BLaER1 (cell line): ENCODE measurements at regions not wholly inside any gene's neighbourhood (a gene's known extent, or its start where the extent isn't known, plus 50 kb on each side); places are given as distances from the start of the nearest gene placed in this dataset.

ENCODE experiments used
- H3K27ac ChIP-seq: shearing (Covaris generic); formaldehyde crosslinking; 2 replicates; pipeline ENCODE4 v1.8.1; 2022
- H3K27me3 ChIP-seq: shearing (Covaris generic); formaldehyde crosslinking; 2 replicates; pipeline ENCODE4 v1.8.1; 2022
- H3K36me3 ChIP-seq: shearing (Covaris generic); formaldehyde crosslinking; 2 replicates; pipeline ENCODE4 v1.8.1; 2022
- H3K4me1 ChIP-seq: shearing (Covaris generic); formaldehyde crosslinking; 2 replicates; pipeline ENCODE4 v1.8.1; 2022
- H3K4me2 ChIP-seq: shearing (Covaris generic); formaldehyde crosslinking; 2 replicates; pipeline ENCODE4 v1.8.1; 2022
- H3K4me3 ChIP-seq: shearing (Covaris generic); formaldehyde crosslinking; 2 replicates; pipeline ENCODE4 v1.8.1; 2022
- H3K9ac ChIP-seq: shearing (Covaris generic); formaldehyde crosslinking; 2 replicates; pipeline ENCODE4 v1.8.1; 2022
- H3K9me3 ChIP-seq: shearing (Covaris generic); formaldehyde crosslinking; 2 replicates; pipeline ENCODE4 v1.8.1; 2022
- H4K20me1 ChIP-seq: shearing (Covaris generic); formaldehyde crosslinking; 2 replicates; pipeline ENCODE4 v1.8.1; 2022
- Cebpa-rat ChIP-seq: shearing (Covaris generic); IDR thresholded peaks from 2 replicates; pipeline ENCODE4 v1.8.1; 2022

- H3K36me3 ChIP-seq = no peaks in the 10 kb centered on the region
- no peaks in the 10 kb centered on the region for H3K27me3 ChIP-seq
- H3K27ac ChIP-seq = no peak overlapping the region
- no peaks in the 10 kb centered on the region for H3K9me3 ChIP-seq
- H3K4me3 ChIP-seq = no peak overlapping the region
- H3K4me1 ChIP-seq = peaks cover 31% of the 10 kb centered on the region
- no peak for TF ChIP-seq Cebpa-rat
- peak overlapping the region; percentile 21; the same call in 1 of the 2 replicates for H3K4me2 ChIP-seq
- H4K20me1 ChIP-seq = no peaks in the 10 kb centered on the region
- no peak overlapping the region for H3K9ac ChIP-seq
These were observed 493.9 kb downstream of the MN1 start for GRCh38 chr22:27307545-27308247.

GRCh38 chr22:27308513-27308912, 493.0 kb downstream of the MN1 start:
- no peak overlapping the region for H3K4me3 ChIP-seq
- no peaks in the 10 kb centered on the region for H3K36me3 ChIP-seq
- H3K4me1 ChIP-seq = peaks cover 29% of the 10 kb centered on the region
- H3K27ac ChIP-seq = no peak overlapping the region
- no peaks in the 10 kb centered on the region for H3K27me3 ChIP-seq
- no peaks in the 10 kb centered on the region for H3K9me3 ChIP-seq
- no peak overlapping the region for H3K9ac ChIP-seq
- no peak overlapping the region for H3K4me2 ChIP-seq
- no peaks in the 10 kb centered on the region for H4K20me1 ChIP-seq
- TF ChIP-seq Cebpa-rat = no peak

GRCh38 chr22:27309697-27310096, 491.9 kb downstream of the MN1 start:
- Histone ChIP-seq H3K4me2 (peak overlapping the region; percentile 11; the same call in 1 of the 2 replicates), H3K4me3 (no peak overlapping the region)

GRCh38 chr22:27310966-27311697, 490.4 kb downstream of the MN1 start:
- Histone ChIP-seq H3K9ac (no peak overlapping the region), H3K4me2 (peak overlapping the region; percentile 18; the same call in 1 of the 2 replicates)

More at GRCh38 chr22:27309697-27310096, 491.9 kb downstream of the MN1 start:
- no peaks in the 10 kb centered on the region for H4K20me1 ChIP-seq
- no peak for TF ChIP-seq Cebpa-rat
- no peaks in the 10 kb centered on the region for H3K9me3 ChIP-seq
- H3K27ac ChIP-seq = no peak overlapping the region
- H3K36me3 ChIP-seq = no peaks in the 10 kb centered on the region
- no peak overlapping the region for H3K9ac ChIP-seq
- no peaks in the 10 kb centered on the region for H3K27me3 ChIP-seq
- H3K4me1 ChIP-seq = peaks cover 29% of the 10 kb centered on the region

GRCh38 chr22:27311698-27312550, 489.6 kb downstream of the MN1 start:
- H3K4me3 ChIP-seq = no peak overlapping the region
- no peak overlapping the region for H3K4me2 ChIP-seq
- H3K36me3 ChIP-seq = no peaks in the 10 kb centered on the region
- no peaks in the 10 kb centered on the region for H4K20me1 ChIP-seq
- no peaks in the 10 kb centered on the region for H3K9me3 ChIP-seq
- no peak for TF ChIP-seq Cebpa-rat
- no peak overlapping the region for H3K27ac ChIP-seq
- peaks cover 41% of the 10 kb centered on the region for H3K4me1 ChIP-seq
- no peaks in the 10 kb centered on the region for H3K27me3 ChIP-seq
- H3K9ac ChIP-seq = no peak overlapping the region

More at GRCh38 chr22:27310966-27311697, 490.4 kb downstream of the MN1 start:
- no peak overlapping the region for H3K4me3 ChIP-seq
- no peaks in the 10 kb centered on the region for H3K27me3 ChIP-seq
- H3K9me3 ChIP-seq = no peaks in the 10 kb centered on the region
- TF ChIP-seq Cebpa-rat = no peak
- H4K20me1 ChIP-seq = no peaks in the 10 kb centered on the region
- H3K27ac ChIP-seq = no peak overlapping the region
- H3K36me3 ChIP-seq = no peaks in the 10 kb centered on the region
- H3K4me1 ChIP-seq = peaks cover 33% of the 10 kb centered on the region

- Histone ChIP-seq H3K4me1 (peaks cover 43% of the 10 kb centered on the region), H4K20me1 (no peaks in the 10 kb centered on the region), H3K4me2 (no peak overlapping the region), H3K36me3 (no peaks in the 10 kb centered on the region), H3K9ac (no peak overlapping the region), H3K4me3 (no peak overlapping the region), H3K27me3 (no peaks in the 10 kb centered on the region), H3K9me3 (no peaks in the 10 kb centered on the region), H3K27ac (no peak overlapping the region)
- TF ChIP-seq Cebpa-rat = no peak
These were observed 489.0 kb downstream of the MN1 start for GRCh38 chr22:27312565-27312964.

GRCh38 chr22:27312966-27313855, 488.3 kb downstream of the MN1 start:
- no peak overlapping the region for H3K27ac ChIP-seq
- no peaks in the 10 kb centered on the region for H3K27me3 ChIP-seq
- no peaks in the 10 kb centered on the region for H3K9me3 ChIP-seq
- no peak overlapping the region for H3K9ac ChIP-seq
- no peaks in the 10 kb centered on the region for H3K36me3 ChIP-seq
- peaks cover 46% of the 10 kb centered on the region for H3K4me1 ChIP-seq
- TF ChIP-seq Cebpa-rat = no peak
- H3K4me2 ChIP-seq = no peak overlapping the region
- no peak overlapping the region for H3K4me3 ChIP-seq
- H4K20me1 ChIP-seq = no peaks in the 10 kb centered on the region

GRCh38 chr22:27314276-27314807, 487.2 kb downstream of the MN1 start:
- H3K36me3 ChIP-seq = no peaks in the 10 kb centered on the region
- no peaks in the 10 kb centered on the region for H4K20me1 ChIP-seq
- no peak overlapping the region for H3K4me3 ChIP-seq
- no peaks in the 10 kb centered on the region for H3K27me3 ChIP-seq
- H3K9me3 ChIP-seq = 0 out of 2 replicates have a peak, but pooled peaks cover 1% of the 10 kb centered on the region
- peaks cover 57% of the 10 kb centered on the region for H3K4me1 ChIP-seq
- no peak overlapping the region for H3K27ac ChIP-seq
- no peak for TF ChIP-seq Cebpa-rat
- H3K4me2 ChIP-seq = no peak overlapping the region
- no peak overlapping the region for H3K9ac ChIP-seq
